ENCODE measurements at regions not wholly inside any gene's neighbourhood (a gene's known extent, or its start where the extent isn't known, plus 50 kb on each side); places are given as distances from the start of the nearest gene placed in this dataset.

DNA sequence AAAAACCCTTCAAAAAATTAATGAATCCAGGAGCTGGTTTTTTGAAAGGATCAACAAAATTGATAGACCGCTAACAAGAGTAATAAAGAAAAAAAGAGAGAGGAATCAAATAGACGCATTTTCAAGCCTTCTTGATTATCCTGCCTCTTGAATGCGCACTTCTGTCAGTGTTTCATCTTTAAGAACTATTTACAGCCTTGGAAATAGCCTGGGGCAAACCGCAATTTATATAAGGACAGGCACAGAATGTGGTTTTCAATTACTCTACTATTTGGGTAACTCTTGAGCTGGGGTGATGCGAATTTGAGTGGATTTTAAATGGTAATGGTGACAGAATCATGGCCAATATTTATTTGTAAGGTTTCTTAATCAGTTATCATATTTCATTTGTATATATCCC, 179.1 kb upstream of the OTX2 start:
- TF ChIP-seq MAX (IDR thresholded peaks at IDR 0.05; ENCODE audit: low read depth, low read length) (no peak), MYC (IDR thresholded peaks at IDR 0.05; ENCODE audit: low read depth, low read length) (no peak), POLR2A (IDR thresholded peaks at IDR 0.05; ENCODE audit: extremely low read depth, insufficient read length) (no peak), CTCF (IDR thresholded peaks at IDR 0.05; ENCODE audit: low read depth, low read length) (no peak)
- H3K4me3 ChIP-seq (ENCODE audit: low read depth, low read length) = no peak overlapping the region
- no peak for DNase-seq (ENCODE audit: low read depth)

DNA sequence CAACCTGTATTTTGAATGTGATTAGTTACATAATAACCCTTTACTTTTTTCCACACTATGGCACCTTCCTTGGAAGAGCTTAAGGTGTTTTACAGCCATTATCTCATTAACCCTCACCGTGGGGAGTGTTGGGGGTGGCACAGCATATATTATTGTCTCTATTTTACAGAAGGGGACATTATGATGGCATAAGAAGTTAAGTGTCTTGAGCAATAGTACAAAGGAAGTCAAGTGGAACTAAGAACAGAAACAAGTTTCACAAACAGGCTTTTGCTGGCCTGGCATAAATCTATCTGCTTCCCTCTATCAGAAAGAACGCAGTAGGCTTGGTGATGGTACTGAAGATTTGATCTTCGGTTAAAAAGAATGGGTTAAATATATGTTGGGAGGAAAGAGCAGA, 169.7 kb upstream of the OTX2 start:
- H3K4me3 ChIP-seq (ENCODE audit: low read depth, low read length) = no peak overlapping the region
- TF ChIP-seq CTCF (IDR thresholded peaks at IDR 0.05; ENCODE audit: low read depth, low read length) = no peak
- TF ChIP-seq MAX (IDR thresholded peaks at IDR 0.05; ENCODE audit: low read depth, low read length) = no peak
- no peak for TF ChIP-seq MYC (IDR thresholded peaks at IDR 0.05; ENCODE audit: low read depth, low read length)
- no peak for TF ChIP-seq POLR2A (IDR thresholded peaks at IDR 0.05; ENCODE audit: extremely low read depth, insufficient read length)
- DNase-seq (ENCODE audit: low read depth) = peak; percentile 1

GRCh38 chr14:56976211-56976610, 165.9 kb upstream of the OTX2 start:
- H3K4me3 ChIP-seq (ENCODE audit: low read depth, low read length) = no peak overlapping the region
- no peak for DNase-seq (ENCODE audit: low read depth)
- no peak for TF ChIP-seq CTCF (IDR thresholded peaks at IDR 0.05; ENCODE audit: low read depth, low read length)
- TF ChIP-seq POLR2A (IDR thresholded peaks at IDR 0.05; ENCODE audit: extremely low read depth, insufficient read length) = no peak
- no peak for TF ChIP-seq MYC (IDR thresholded peaks at IDR 0.05; ENCODE audit: low read depth, low read length)
- no peak for TF ChIP-seq MAX (IDR thresholded peaks at IDR 0.05; ENCODE audit: low read depth, low read length)

GRCh38 chr14:56975521-56975920, 165.2 kb upstream of the OTX2 start:
- no peak overlapping the region for H3K4me3 ChIP-seq (ENCODE audit: low read depth, low read length)
- no peak for DNase-seq (ENCODE audit: low read depth)
- TF ChIP-seq CTCF (IDR thresholded peaks at IDR 0.05; ENCODE audit: low read depth, low read length) (no peak), MAX (IDR thresholded peaks at IDR 0.05; ENCODE audit: low read depth, low read length) (no peak), POLR2A (IDR thresholded peaks at IDR 0.05; ENCODE audit: extremely low read depth, insufficient read length) (no peak), MYC (IDR thresholded peaks at IDR 0.05; ENCODE audit: low read depth, low read length) (no peak)

GRCh38 chr14:56972948-56973347, 162.7 kb upstream of the OTX2 start:
- DNase-seq (ENCODE audit: low read depth) = no peak
- TF ChIP-seq CTCF (IDR thresholded peaks at IDR 0.05; ENCODE audit: low read depth, low read length) (no peak), POLR2A (IDR thresholded peaks at IDR 0.05; ENCODE audit: extremely low read depth, insufficient read length) (no peak), MAX (IDR thresholded peaks at IDR 0.05; ENCODE audit: low read depth, low read length) (no peak), MYC (IDR thresholded peaks at IDR 0.05; ENCODE audit: low read depth, low read length) (no peak)

GRCh38 chr14:56964895-56965294, 154.6 kb upstream of the OTX2 start:
- DNase-seq (ENCODE audit: low read depth) = no peak
- no peak for TF ChIP-seq MAX (IDR thresholded peaks at IDR 0.05; ENCODE audit: low read depth, low read length)
- TF ChIP-seq CTCF (IDR thresholded peaks at IDR 0.05; ENCODE audit: low read depth, low read length) = no peak
- no peak for TF ChIP-seq POLR2A (IDR thresholded peaks at IDR 0.05; ENCODE audit: extremely low read depth, insufficient read length)
- TF ChIP-seq MYC (IDR thresholded peaks at IDR 0.05; ENCODE audit: low read depth, low read length) = no peak
- no peak overlapping the region for H3K4me3 ChIP-seq (ENCODE audit: low read depth, low read length)

More at GRCh38 chr14:56972948-56973347, 162.7 kb upstream of the OTX2 start:
- H3K4me3 ChIP-seq (ENCODE audit: low read depth, low read length) = no peak overlapping the region
